Transverse colon (tissue), 4 donors: ENCODE measurements at regions not wholly inside any gene's neighbourhood (a gene's known extent, or its start where the extent isn't known, plus 50 kb on each side); places are given as distances from the start of the nearest gene placed in this dataset.

Experiments
- POLR2AphosphoS5 ChIP-seq, 3 donors: sonication (generic); formaldehyde crosslinking; IDR thresholded peaks; one replicate each; pipeline ENCODE4 v1.6.1; 2016; ENCODE audit warnings: antibody characterized with exemption in 3 of 3
- TF ChIP-seq, protein P1 (sequence below), 5 experiments: fragments of 200-600 bp in 3 of 5; fragments of 450-650 bp in 2 of 5; sonication (generic) in 3 of 5; IDR thresholded peaks; 1 replicate in 2 of 5; 2 replicates in 3 of 5; pipeline ENCODE4 v1.5.1; 2016 to 2017; ENCODE audit warnings: antibody characterized with exemption in 5 of 5, inconsistent platforms in 3 of 5, mild to moderate bottlenecking in 2 of 5, moderate library complexity in 1 of 5

DNA sequence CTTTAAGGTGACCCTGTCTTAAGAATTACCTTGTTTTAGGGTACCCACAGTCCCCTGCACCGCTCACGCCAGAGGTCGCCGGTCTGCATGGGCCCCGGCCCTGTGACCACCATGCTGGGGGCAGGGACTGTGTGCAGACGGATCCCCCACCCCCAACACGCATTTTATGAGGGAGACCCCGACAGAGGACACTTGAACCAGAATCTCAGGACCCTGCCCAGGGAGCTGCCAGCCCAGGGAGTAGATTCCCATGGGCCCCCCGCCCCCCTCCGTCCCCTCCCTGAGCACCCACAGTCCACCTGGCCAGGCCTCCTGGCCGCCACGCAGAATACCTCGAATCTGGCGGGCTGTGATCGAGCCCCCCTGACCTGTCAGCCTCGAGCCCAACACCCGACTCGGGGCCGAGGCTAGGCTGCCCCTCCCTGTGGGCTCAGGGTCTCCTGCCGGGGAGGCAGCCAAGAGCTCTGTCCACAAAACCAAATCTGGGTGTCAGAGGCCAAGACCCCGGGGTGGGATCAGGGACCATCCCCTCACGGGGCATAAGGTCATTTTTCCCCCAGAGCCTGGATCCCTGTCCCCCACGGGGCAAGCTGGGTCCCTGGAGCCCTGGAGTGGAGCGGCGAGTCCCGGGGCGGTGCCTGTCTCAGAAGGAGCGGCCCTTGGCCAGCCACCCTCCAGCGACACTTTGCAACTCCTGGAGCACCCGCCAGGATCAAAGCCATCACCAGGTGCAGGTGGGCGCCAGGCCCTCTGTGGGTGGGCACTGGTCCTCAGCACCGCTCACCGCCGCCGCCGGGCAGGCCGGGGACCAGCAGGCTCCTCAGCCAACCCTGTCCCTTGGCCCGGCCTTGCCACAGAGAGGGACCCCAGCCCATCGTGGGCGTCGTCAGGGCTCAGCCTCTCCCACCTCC, 155.8 kb upstream of the PKP2 start:
- TF ChIP-seq POLR2AphosphoS5 (IDR thresholded peaks at IDR 0.05) = no peak
- TF ChIP-seq, protein P1, sequence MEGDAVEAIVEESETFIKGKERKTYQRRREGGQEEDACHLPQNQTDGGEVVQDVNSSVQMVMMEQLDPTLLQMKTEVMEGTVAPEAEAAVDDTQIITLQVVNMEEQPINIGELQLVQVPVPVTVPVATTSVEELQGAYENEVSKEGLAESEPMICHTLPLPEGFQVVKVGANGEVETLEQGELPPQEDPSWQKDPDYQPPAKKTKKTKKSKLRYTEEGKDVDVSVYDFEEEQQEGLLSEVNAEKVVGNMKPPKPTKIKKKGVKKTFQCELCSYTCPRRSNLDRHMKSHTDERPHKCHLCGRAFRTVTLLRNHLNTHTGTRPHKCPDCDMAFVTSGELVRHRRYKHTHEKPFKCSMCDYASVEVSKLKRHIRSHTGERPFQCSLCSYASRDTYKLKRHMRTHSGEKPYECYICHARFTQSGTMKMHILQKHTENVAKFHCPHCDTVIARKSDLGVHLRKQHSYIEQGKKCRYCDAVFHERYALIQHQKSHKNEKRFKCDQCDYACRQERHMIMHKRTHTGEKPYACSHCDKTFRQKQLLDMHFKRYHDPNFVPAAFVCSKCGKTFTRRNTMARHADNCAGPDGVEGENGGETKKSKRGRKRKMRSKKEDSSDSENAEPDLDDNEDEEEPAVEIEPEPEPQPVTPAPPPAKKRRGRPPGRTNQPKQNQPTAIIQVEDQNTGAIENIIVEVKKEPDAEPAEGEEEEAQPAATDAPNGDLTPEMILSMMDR (IDR thresholded peaks at IDR 0.05) = no peak
